MCF 10A (cell line): ENCODE measurements at regions not wholly inside any gene's neighbourhood (a gene's known extent, or its start where the extent isn't known, plus 50 kb on each side); places are given as distances from the start of the nearest gene placed in this dataset.
A peak's percentile ranks its signal among the peaks of the same experiment; 100 is the strongest.

Experiments
- BruUV-seq: library from RNA; stranded (reverse); fragments of 400-500 nt; replicated peaks from 2 replicates; lab custom pipeline; 2021; lab: Mats Ljungman, UMichigan
- CTCF ChIA-PET: fragments of 300-600 bp; sonication (Branson Sonifier 250); formaldehyde crosslinking; extraction: SDS; loops from one replicate; lab custom pipeline; 2021; ENCODE audit warnings: antibody characterized with exemption, inconsistent platforms; lab: Yijun Ruan, JAX
- POLR2A ChIA-PET: fragments of 300-600, 350-650 bp; sonication (Branson Sonifier 250); formaldehyde crosslinking; extraction: SDS; loops from one replicate; lab custom pipeline; 2020; ENCODE audit warnings: antibody characterized with exemption, inconsistent platforms; lab: Yijun Ruan, JAX
- DNase-seq: peaks from one replicate; pipeline ENCODE4 v3.0.0-alpha.2; 2018; ENCODE audit not compliant: unreplicated experiment
- H3K27ac Mint-ChIP-seq: one replicate; pipeline ENCODE4 v1.8.0; 2022; ENCODE audit warnings: mild to moderate bottlenecking, low read depth, mixed read lengths; ENCODE audit not compliant: unreplicated experiment
- H3K27me3 Mint-ChIP-seq: one replicate; pipeline ENCODE4 v1.8.0; 2022; ENCODE audit warnings: mixed read lengths; ENCODE audit not compliant: insufficient read depth, unreplicated experiment
- H3K36me3 Mint-ChIP-seq: one replicate; pipeline ENCODE4 v1.8.0; 2022; ENCODE audit warnings: mild to moderate bottlenecking, moderate library complexity, mixed read lengths; ENCODE audit not compliant: insufficient read depth, unreplicated experiment
- H3K4me1 Mint-ChIP-seq: one replicate; pipeline ENCODE4 v1.8.0; 2022; ENCODE audit warnings: mixed read lengths; ENCODE audit not compliant: insufficient read depth, unreplicated experiment
- H3K4me3 Mint-ChIP-seq: one replicate; pipeline ENCODE4 v1.8.0; 2022; ENCODE audit warnings: mild to moderate bottlenecking, moderate library complexity, mixed read lengths; ENCODE audit not compliant: unreplicated experiment
- H3K9me3 Mint-ChIP-seq: one replicate; pipeline ENCODE4 v1.8.0; 2022; ENCODE audit warnings: mixed read lengths; ENCODE audit not compliant: unreplicated experiment
- intact Hi-C: fragments of 100-400 bp; cut with micrococcal nuclease; formaldehyde crosslinking; loops from 2 replicates; pipeline ENCODE4 v1.14.1; 2022
- TF ChIP-seq, protein P1 (sequence below): fragments of 200-600 bp; IDR thresholded peaks from one replicate; pipeline ENCODE4 v1.8.0; 2022; ENCODE audit warnings: antibody characterized with exemption, mild to moderate bottlenecking; ENCODE audit not compliant: unreplicated experiment

DNA sequence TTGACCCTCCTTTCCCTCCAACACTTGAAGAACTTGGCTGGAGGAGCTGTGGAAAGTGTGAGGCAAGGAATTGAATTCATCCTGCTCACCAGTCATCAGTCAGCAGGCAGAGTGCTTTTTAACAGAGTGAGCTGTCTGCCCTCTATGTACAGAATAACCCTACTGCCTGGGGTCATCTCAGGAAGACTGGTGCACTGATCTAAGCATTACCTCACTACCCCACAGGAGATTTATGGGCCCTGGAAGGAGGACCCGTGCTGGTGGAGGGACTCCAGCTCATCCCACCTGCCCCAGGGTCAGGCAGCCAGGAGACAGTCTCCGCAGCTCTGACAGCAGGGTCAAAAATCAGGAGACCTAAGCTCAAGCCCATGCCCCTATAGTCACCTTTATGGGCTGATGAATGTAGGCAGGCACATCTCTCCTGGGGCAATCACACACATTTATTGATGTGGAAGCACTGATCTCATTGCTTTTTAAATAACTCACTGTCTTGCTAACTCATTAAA is 270.8 kb upstream of the SESN3 start:
- BruUV-seq = no TSS peak
- Mint-ChIP-seq H3K9me3 (no peaks in the 10 kb centered on the region), H3K36me3 (peaks cover 7% of the 10 kb centered on the region), H3K4me3 (no peak overlapping the region), H3K27me3 (no peaks in the 10 kb centered on the region), H3K27ac (no peak overlapping the region), H3K4me1 (peaks cover 22% of the 10 kb centered on the region)
- CTCF ChIA-PET = interaction anchor here (0.6 kb wide), 1 partner anchor 414 kb away, joined by 4 read pairs; no protein-coding TSS in a partner anchor
- intact Hi-C loops = no loop called here
- TF ChIP-seq, protein P1, sequence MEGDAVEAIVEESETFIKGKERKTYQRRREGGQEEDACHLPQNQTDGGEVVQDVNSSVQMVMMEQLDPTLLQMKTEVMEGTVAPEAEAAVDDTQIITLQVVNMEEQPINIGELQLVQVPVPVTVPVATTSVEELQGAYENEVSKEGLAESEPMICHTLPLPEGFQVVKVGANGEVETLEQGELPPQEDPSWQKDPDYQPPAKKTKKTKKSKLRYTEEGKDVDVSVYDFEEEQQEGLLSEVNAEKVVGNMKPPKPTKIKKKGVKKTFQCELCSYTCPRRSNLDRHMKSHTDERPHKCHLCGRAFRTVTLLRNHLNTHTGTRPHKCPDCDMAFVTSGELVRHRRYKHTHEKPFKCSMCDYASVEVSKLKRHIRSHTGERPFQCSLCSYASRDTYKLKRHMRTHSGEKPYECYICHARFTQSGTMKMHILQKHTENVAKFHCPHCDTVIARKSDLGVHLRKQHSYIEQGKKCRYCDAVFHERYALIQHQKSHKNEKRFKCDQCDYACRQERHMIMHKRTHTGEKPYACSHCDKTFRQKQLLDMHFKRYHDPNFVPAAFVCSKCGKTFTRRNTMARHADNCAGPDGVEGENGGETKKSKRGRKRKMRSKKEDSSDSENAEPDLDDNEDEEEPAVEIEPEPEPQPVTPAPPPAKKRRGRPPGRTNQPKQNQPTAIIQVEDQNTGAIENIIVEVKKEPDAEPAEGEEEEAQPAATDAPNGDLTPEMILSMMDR = no peak
- POLR2A ChIA-PET = no interaction called here
- no peak for DNase-seq

DNA sequence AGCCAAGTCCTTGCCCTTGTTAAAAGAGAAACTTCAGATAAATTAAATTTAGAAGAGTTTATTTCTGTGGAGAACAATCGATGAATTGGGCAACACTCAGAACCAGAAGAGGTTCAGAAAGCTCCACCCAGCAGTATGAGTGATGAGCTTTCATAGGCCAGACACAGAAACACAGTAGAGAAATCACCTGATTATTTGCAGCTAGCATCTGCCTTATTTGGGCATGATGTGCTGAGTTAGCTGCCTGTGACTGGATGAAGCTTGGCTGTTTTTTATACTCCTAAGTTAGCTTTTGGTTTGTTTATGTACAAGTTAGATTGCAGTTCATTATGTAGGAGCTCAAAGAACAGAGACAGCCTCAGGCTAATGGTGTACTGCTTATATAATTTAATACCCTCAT is 269.5 kb upstream of the SESN3 start:
- TF ChIP-seq, protein P1 = no peak
- H3K36me3 Mint-ChIP-seq = peaks cover 7% of the 10 kb centered on the region
- BruUV-seq = no TSS peak
- peak; percentile 7 for DNase-seq
- POLR2A ChIA-PET = interaction anchor here (1.0 to 1.5 kb wide), 2 partner anchors 13 to 21 kb away, joined by 3 read pairs; no protein-coding TSS in a partner anchor
- H3K4me1 Mint-ChIP-seq = peaks cover 22% of the 10 kb centered on the region
- H3K27ac Mint-ChIP-seq = no peak overlapping the region
- H3K4me3 Mint-ChIP-seq = no peak overlapping the region
- CTCF ChIA-PET = interaction anchor here (1.8 kb wide), 1 partner anchor 269 kb away, joined by 4 read pairs; the partner anchor contains the start of gene SESN3
- no peaks in the 10 kb centered on the region for H3K9me3 Mint-ChIP-seq
- H3K27me3 Mint-ChIP-seq = no peaks in the 10 kb centered on the region
- intact Hi-C loops = no loop called here

DNA sequence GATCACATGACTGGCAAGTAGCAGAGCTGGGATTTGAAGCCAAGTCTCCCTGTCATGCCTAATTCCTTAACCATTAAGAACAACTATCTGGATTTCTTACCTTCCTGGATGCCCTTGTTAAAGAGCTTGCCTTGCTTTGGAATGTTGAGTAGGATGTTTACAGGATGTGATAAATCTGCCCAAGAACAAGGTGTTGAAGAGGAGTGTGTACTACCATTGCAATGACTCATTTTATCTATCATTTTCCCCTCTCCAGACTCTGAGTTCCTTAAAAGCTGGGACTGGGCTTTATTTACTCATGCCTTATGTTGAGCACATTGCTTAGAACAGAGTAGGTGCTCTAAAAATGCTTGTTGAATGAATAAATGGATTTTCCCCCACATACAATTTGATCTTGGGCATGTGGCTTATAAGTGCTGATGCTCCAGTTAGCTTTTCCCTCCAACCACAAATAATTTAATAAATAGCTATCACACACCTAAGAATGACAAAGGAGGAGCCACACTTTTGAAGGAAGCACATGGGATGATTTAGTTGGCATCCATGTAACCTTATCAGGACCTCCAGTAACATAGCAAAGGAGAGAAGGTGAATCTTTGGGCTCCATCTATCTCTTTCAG is 268.6 kb upstream of the SESN3 start:
- peaks cover 22% of the 10 kb centered on the region for H3K4me1 Mint-ChIP-seq
- H3K27ac Mint-ChIP-seq = peak overlapping the region; percentile 90
- no peak overlapping the region for H3K4me3 Mint-ChIP-seq
- H3K36me3 Mint-ChIP-seq = peaks cover 7% of the 10 kb centered on the region
- no TSS peak for BruUV-seq
- TF ChIP-seq, protein P1 = no peak
- DNase-seq = no peak
- H3K27me3 Mint-ChIP-seq = no peaks in the 10 kb centered on the region
- no peaks in the 10 kb centered on the region for H3K9me3 Mint-ChIP-seq
- CTCF ChIA-PET = interaction anchor here (1.0 to 1.8 kb wide), 4 partner anchors 12 to 877 kb away, joined by 3 to 5 read pairs (median 4); partner anchors contain the start of gene SESN3
- POLR2A ChIA-PET = interaction anchor here (1.5 kb wide), 1 partner anchor 21 kb away, joined by 3 read pairs; no protein-coding TSS in a partner anchor
- intact Hi-C loops = no loop called here

DNA sequence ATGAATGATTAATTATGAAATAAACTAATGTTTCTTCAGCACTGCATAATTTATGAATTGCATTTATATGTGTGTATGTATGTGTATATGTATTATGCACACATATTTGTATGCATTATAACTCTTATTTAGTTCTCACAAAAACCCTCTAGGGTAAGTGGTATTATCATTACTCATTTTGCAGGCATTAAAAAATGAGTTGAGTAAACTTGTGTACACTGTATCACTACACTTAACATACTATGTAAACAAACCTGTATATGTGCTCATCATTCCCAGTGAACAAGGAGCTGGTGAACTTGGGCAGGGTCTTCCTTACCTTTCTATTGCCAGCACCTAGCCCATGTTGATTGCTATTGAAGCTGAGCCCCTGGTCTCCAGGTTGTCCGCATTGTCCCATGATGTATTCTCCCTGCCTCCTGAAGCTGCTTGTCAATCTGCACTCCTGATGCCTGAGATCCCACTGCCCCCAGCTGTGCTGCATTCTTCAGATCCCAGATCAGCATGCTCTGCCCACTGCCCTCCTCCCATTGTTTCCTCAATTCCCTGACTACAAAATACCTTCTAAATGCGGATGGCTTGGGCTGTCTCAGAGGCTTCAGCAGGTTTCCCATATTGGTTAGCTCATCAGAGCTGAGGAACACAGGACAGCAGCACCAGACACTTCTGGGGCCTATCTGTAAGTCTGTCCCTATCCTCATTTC is 267.9 kb upstream of the SESN3 start:
- BruUV-seq = no TSS peak
- ChIA-PET CTCF (interaction anchor here (1.0 to 1.8 kb wide), 5 partner anchors 11 to 876 kb away, joined by 3 to 5 read pairs (median 4); partner anchors contain the start of gene SESN3), POLR2A (no interaction called here)
- Mint-ChIP-seq H3K27me3 (no peaks in the 10 kb centered on the region), H3K9me3 (no peaks in the 10 kb centered on the region), H3K36me3 (peaks cover 6% of the 10 kb centered on the region), H3K4me3 (no peak overlapping the region), H3K27ac (peak overlapping the region; percentile 90), H3K4me1 (peaks cover 22% of the 10 kb centered on the region)
- TF ChIP-seq, protein P1 = no peak
- intact Hi-C loops = no loop called here
- no peak for DNase-seq
